ENCODE measurements at regions not wholly inside any gene's neighbourhood (a gene's known extent, or its start where the extent isn't known, plus 50 kb on each side); places are given as distances from the start of the nearest gene placed in this dataset.
"Not testable (repeated sequence)": the region's sequence is repeated elsewhere in the genome, so short reads cannot be mapped to it uniquely, and the experiment has no call there.

DNA sequence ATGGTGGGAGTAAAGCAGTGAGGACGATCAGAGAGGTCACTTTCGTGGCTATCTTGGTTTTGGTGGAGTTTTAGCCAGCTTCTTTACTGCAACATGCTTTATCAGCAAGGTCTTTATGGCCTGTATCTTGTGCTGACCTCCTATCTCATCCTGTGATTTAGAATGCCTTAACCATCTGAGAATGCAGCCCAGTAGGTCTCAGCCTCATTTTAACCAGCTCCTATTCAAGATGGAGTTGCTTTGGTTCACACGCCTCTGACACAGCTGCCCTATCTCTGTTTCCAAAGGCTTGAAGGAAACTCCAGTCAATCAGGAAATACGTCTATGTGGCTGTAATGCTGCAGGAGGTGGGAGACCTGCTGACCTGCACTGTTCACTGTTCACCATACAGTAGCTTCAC is 146.1 kb upstream of the POGK start:
- POLR2A ChIA-PET = no interaction called here
- Mint-ChIP-seq H3K4me1 (no peaks in the 10 kb centered on the region), H3K36me3 (ENCODE audit: low read depth) (no peaks in the 10 kb centered on the region), H3K27me3 (no peaks in the 10 kb centered on the region), H3K9me3 (no peaks in the 10 kb centered on the region), H3K27ac (no peak overlapping the region), H3K4me3 (no peak overlapping the region)
- CTCF ChIA-PET = no interaction called here
- no peak for DNase-seq

DNA sequence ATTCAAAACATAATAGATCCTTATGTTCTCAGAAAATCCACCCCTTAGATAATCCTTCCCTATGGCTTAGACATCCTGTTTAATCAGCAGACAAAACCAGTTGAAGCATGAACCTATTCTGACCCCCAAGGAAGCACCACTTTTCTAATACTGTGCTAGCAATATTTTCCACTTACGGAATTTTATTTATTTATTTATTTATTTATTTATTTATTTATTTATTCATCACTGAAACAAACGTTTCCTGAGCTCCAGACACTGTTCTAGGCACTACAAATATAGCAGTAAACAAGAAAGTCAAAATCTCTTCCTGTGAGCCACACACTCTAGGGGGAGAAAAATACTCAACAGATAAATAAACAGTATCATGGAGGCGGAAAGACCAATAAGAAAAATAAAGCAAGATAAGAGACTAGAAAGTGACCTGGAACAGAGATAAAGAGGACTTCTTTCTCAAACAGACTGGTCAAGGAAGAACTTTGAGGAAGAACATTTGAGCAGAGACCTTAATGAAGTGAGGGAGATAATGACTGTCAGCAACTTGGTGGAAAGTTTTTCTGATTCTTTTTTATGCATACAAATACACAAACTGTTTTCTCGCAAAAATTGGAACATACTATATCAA is 145.5 kb upstream of the POGK start:
- no peak for DNase-seq
- H3K4me3 Mint-ChIP-seq = no peak overlapping the region
- H3K9me3 Mint-ChIP-seq = no peaks in the 10 kb centered on the region
- no peaks in the 10 kb centered on the region for H3K4me1 Mint-ChIP-seq
- H3K27ac Mint-ChIP-seq = no peak overlapping the region
- ChIA-PET CTCF (no interaction called here), POLR2A (no interaction called here)
- no peaks in the 10 kb centered on the region for H3K36me3 Mint-ChIP-seq (ENCODE audit: low read depth)
- H3K27me3 Mint-ChIP-seq = no peaks in the 10 kb centered on the region

GRCh38 chr1:166695115-166695514 is 144.2 kb upstream of the POGK start:
- Mint-ChIP-seq H3K27me3 (no peaks in the 10 kb centered on the region), H3K4me3 (no peak overlapping the region), H3K9me3 (no peaks in the 10 kb centered on the region), H3K36me3 (ENCODE audit: low read depth) (no peaks in the 10 kb centered on the region), H3K4me1 (no peaks in the 10 kb centered on the region), H3K27ac (no peak overlapping the region)
- CTCF ChIA-PET = no interaction called here
- POLR2A ChIA-PET = no interaction called here
- no peak for DNase-seq

- POLR2A ChIA-PET; H3K36me3 Mint-ChIP-seq (ENCODE audit: low read depth); CTCF ChIA-PET; H3K4me1 Mint-ChIP-seq; H3K9me3 Mint-ChIP-seq; DNase-seq; H3K27ac Mint-ChIP-seq; H3K27me3 Mint-ChIP-seq; H3K4me3 Mint-ChIP-seq: not testable (repeated sequence)
These were observed 143.4 kb upstream of the POGK start for GRCh38 chr1:166695834-166696233.

GRCh38 chr1:166698771-166699170 is 140.5 kb upstream of the POGK start:
- no peak overlapping the region for H3K4me3 Mint-ChIP-seq
- H3K27me3 Mint-ChIP-seq = peaks cover 5% of the 10 kb centered on the region
- DNase-seq = no peak
- no peaks in the 10 kb centered on the region for H3K36me3 Mint-ChIP-seq (ENCODE audit: low read depth)
- no peaks in the 10 kb centered on the region for H3K4me1 Mint-ChIP-seq
- H3K27ac Mint-ChIP-seq = no peak overlapping the region
- CTCF ChIA-PET = no interaction called here
- no peaks in the 10 kb centered on the region for H3K9me3 Mint-ChIP-seq
- POLR2A ChIA-PET = no interaction called here

GRCh38 chr1:166699613-166700012 is 139.7 kb upstream of the POGK start:
- Mint-ChIP-seq H3K9me3 (no peaks in the 10 kb centered on the region), H3K4me3 (no peak overlapping the region), H3K36me3 (ENCODE audit: low read depth) (no peaks in the 10 kb centered on the region), H3K4me1 (no peaks in the 10 kb centered on the region), H3K27ac (no peak overlapping the region), H3K27me3 (peaks cover 5% of the 10 kb centered on the region)
- DNase-seq = no peak
- CTCF ChIA-PET = no interaction called here
- POLR2A ChIA-PET = no interaction called here

DNA sequence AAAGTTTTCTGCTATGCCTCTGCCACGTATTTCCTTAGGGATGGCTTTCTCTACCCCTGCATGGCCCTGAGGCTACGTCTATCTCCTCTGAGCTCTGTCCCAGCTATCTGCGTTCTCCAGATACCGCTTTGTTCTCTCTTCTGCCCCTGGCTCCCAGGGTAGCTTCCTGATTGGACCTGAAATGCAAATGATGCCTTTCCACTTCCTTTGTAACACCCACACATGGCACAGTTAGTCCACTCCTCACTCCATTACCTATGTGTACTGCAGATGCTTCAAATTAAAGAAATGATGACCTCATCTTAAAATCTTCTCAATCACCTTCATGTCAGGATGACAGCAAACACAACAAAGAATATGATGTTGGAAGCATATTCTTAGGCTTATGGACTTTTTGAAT is 138.6 kb upstream of the POGK start:
- POLR2A ChIA-PET = no interaction called here
- H3K27ac Mint-ChIP-seq = no peak overlapping the region
- no peaks in the 10 kb centered on the region for H3K9me3 Mint-ChIP-seq
- no peak for DNase-seq
- no peaks in the 10 kb centered on the region for H3K36me3 Mint-ChIP-seq (ENCODE audit: low read depth)
- CTCF ChIA-PET = interaction anchor here (1.0 kb wide), 1 partner anchor 1187 kb away, joined by 3 read pairs; no protein-coding TSS in a partner anchor
- peaks cover 2% of the 10 kb centered on the region for H3K4me1 Mint-ChIP-seq
- no peak overlapping the region for H3K4me3 Mint-ChIP-seq
- peaks cover 9% of the 10 kb centered on the region for H3K27me3 Mint-ChIP-seq

DNA sequence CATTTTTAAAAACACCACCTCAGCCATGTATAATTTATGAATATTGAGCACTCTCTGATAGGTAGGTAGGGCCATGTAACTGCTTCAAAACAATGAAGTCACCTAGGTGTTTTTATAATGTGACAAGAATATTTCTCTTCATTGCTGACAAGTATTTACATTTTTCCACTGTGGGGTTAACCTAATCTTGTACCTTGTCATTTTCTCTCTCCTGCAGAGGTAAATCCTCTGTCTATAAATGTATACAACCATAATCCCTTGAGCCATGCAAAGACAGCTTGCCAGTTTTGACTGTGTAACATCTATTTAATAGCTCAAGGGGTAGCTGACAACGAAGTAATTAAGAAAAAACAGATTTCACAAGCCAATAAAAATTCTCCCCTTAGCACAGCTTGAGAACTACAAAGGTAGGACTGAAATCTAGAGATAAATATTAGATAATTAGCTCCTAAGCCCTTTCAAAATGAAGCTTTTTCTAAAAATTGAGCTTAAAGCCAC is 137.6 kb upstream of the POGK start:
- H3K36me3 Mint-ChIP-seq (ENCODE audit: low read depth) = no peaks in the 10 kb centered on the region
- H3K27ac Mint-ChIP-seq = no peak overlapping the region
- no peak for DNase-seq
- ChIA-PET POLR2A (no interaction called here), CTCF (interaction anchor here (0.6 to 1.0 kb wide), 2 partner anchors 770 to 1188 kb away, joined by 3 read pairs; no protein-coding TSS in a partner anchor)
- no peak overlapping the region for H3K4me3 Mint-ChIP-seq
- H3K9me3 Mint-ChIP-seq = no peaks in the 10 kb centered on the region
- H3K4me1 Mint-ChIP-seq = peaks cover 2% of the 10 kb centered on the region
- peaks cover 13% of the 10 kb centered on the region for H3K27me3 Mint-ChIP-seq

DNA sequence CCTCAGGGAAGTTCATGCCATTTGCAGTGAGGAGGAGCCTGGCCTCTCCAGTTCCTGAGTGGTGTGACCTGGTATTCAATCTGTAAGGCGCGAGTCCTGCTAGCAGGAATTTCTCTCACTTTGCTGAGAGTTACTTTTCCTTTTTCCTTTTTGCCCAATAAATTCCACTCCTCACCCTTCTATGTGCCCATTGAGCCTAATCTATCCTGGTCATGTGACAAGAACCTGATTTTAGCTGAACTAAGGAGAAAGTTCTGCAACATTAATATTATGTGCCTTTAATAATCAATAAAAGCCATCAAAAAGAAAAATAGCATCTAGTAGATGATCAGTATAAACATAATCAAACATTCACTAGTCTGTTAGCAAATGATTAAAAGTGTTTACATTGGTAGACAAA is 136.1 kb upstream of the POGK start:
- H3K9me3 Mint-ChIP-seq = no peaks in the 10 kb centered on the region
- no peak overlapping the region for H3K4me3 Mint-ChIP-seq
- no peak overlapping the region for H3K27ac Mint-ChIP-seq
- CTCF ChIA-PET = no interaction called here
- H3K36me3 Mint-ChIP-seq (ENCODE audit: low read depth) = no peaks in the 10 kb centered on the region
- peaks cover 2% of the 10 kb centered on the region for H3K4me1 Mint-ChIP-seq
- DNase-seq = no peak
- POLR2A ChIA-PET = no interaction called here
- H3K27me3 Mint-ChIP-seq = peaks cover 13% of the 10 kb centered on the region

GRCh38 chr1:166703726-166704462 is 135.4 kb upstream of the POGK start:
- Mint-ChIP-seq H3K4me3 (no peak overlapping the region), H3K36me3 (ENCODE audit: low read depth) (no peaks in the 10 kb centered on the region), H3K4me1 (peaks cover 2% of the 10 kb centered on the region), H3K27ac (no peak overlapping the region), H3K27me3 (peaks cover 13% of the 10 kb centered on the region), H3K9me3 (no peaks in the 10 kb centered on the region)
- CTCF ChIA-PET = no interaction called here
- POLR2A ChIA-PET = no interaction called here
- no peak for DNase-seq

DNA sequence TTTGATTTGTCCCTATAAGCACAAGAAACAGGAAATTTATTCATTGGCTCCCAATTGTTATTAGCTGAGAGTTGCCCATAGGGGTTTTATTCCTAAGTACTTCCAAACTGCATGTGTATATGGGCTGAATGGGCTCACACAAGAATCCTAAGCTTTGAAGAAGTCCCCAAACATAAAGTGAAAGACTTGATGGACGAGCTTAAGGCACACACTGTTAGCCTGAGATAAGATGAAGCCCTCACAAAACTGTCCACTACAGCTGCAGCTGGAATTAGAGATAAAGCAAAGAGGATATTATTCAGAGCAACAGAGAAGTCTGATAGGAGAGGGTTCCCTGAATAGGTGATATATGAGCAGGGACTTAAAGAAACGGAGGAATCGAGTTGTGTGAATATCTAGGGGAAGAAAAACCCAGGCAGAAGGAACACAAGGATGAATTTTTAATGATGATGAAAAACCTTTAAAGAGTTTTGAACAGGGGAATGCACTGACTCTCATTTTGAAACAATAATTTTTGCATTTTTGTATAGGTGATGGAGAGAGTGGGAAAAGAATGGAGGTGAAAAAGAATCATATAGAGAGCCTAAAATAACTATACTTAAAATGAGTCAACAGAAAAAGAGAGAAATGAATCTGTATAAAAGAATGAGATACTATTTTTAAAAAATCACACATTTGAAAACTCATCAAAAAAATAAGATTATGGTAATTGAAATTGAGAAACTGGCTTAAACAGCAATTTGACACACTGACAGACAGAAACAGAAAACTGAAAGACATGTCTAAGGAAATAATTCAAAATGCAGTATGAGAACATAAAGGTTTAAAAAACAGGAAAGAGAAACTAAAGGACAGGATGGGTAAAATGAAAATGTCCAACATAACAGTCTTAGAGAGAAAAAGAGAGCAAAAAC is 133.6 kb upstream of the POGK start:
- CTCF ChIA-PET = no interaction called here
- POLR2A ChIA-PET = no interaction called here
- Mint-ChIP-seq H3K27me3 (peaks cover 13% of the 10 kb centered on the region), H3K27ac (no peak overlapping the region), H3K36me3 (ENCODE audit: low read depth) (no peaks in the 10 kb centered on the region), H3K9me3 (no peaks in the 10 kb centered on the region), H3K4me1 (peaks cover 2% of the 10 kb centered on the region), H3K4me3 (no peak overlapping the region)
- DNase-seq = no peak

DNA sequence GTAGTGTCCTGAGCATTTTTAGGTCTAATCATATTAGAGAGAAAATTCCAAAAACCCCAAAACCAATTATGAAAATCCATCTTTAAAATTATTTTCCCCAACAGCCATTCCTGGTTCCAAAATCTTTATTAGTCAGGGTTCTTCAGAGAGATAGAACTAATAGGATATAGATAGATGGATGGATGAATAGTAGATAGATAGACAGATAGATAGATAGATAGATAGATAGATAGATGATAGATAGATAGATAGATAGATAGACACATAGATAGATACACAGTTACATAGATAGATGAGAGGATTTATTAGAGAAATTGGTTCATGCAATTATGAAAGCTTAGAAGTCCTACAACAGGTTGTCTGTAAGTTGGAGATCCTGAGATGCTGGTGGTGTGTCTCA is 122.7 kb upstream of the POGK start:
- H3K9me3 Mint-ChIP-seq = peaks cover 5% of the 10 kb centered on the region
- no peak for DNase-seq
- no peak overlapping the region for H3K27ac Mint-ChIP-seq
- no peaks in the 10 kb centered on the region for H3K4me1 Mint-ChIP-seq
- CTCF ChIA-PET = no interaction called here
- POLR2A ChIA-PET = no interaction called here
- no peak overlapping the region for H3K4me3 Mint-ChIP-seq
- no peaks in the 10 kb centered on the region for H3K36me3 Mint-ChIP-seq (ENCODE audit: low read depth)
- no peaks in the 10 kb centered on the region for H3K27me3 Mint-ChIP-seq

DNA sequence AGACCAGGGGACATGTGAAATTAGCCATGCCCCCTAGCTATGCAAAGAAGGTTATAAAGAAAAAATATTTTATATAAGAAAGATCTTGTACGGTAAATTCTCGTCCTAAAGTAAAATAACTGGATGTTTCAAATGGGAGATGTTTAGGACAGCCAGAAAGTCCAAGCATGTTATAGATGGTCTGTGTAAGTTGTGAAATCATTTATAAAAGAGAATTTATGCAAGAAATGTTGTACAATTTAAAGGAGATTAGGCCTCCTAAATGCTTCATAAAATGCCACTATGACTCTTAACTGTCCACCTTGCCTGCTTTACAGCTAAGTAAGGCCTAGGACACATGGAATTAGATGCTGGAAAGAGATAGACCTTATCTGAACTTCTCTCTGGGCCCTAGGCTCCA is 118.1 kb upstream of the POGK start:
- Mint-ChIP-seq H3K27ac (no peak overlapping the region), H3K4me1 (no peaks in the 10 kb centered on the region), H3K4me3 (no peak overlapping the region), H3K27me3 (no peaks in the 10 kb centered on the region), H3K9me3 (peaks cover 5% of the 10 kb centered on the region), H3K36me3 (ENCODE audit: low read depth) (no peaks in the 10 kb centered on the region)
- ChIA-PET CTCF (no interaction called here), POLR2A (no interaction called here)
- DNase-seq = no peak
